GM21381 (cell line): ENCODE measurements at regions not wholly inside any gene's neighbourhood (a gene's known extent, or its start where the extent isn't known, plus 50 kb on each side); places are given as distances from the start of the nearest gene placed in this dataset.

Experiments used
- ATAC-seq: cut with Tn5 transposase; IDR thresholded peaks from one replicate; pipeline ENCODE4 v1.9.1; 2021; ENCODE audit warnings: mild to moderate bottlenecking, moderate library complexity; ENCODE audit not compliant: unreplicated experiment

- no peak for ATAC-seq
These were observed 367.9 kb downstream of the FAM133A start for GRCh38 chrX:94041881-94042280.

- no peak for ATAC-seq
These were observed 371.7 kb downstream of the FAM133A start for GRCh38 chrX:94045724-94046123.

GRCh38 chrX:94051926-94052325 lies 377.9 kb downstream of the FAM133A start:
- ATAC-seq = no peak

- ATAC-seq = no peak
These were observed 379.6 kb downstream of the FAM133A start for GRCh38 chrX:94053575-94053974.

GRCh38 chrX:94057385-94057784 lies 383.4 kb downstream of the FAM133A start:
- no peak for ATAC-seq

- ATAC-seq = no peak
These were observed 384.8 kb downstream of the FAM133A start for GRCh38 chrX:94058728-94059382.

- no peak for ATAC-seq
These were observed 391.1 kb downstream of the FAM133A start for GRCh38 chrX:94065091-94065490.

- no peak for ATAC-seq
These were observed 415.1 kb downstream of the FAM133A start for GRCh38 chrX:94089149-94089548.

GRCh38 chrX:94097868-94098267 lies 423.9 kb downstream of the FAM133A start:
- no peak for ATAC-seq

GRCh38 chrX:94107981-94108380 lies 434.0 kb downstream of the FAM133A start:
- no peak for ATAC-seq

- ATAC-seq = no peak
These were observed 440.4 kb downstream of the FAM133A start for GRCh38 chrX:94114362-94114761.

- no peak for ATAC-seq
These were observed 447.8 kb downstream of the FAM133A start for GRCh38 chrX:94121799-94122198.

- ATAC-seq = no peak
These were observed 449.1 kb downstream of the FAM133A start for GRCh38 chrX:94123062-94123461.

GRCh38 chrX:94162971-94163370 lies 489.0 kb downstream of the FAM133A start:
- no peak for ATAC-seq

GRCh38 chrX:94178145-94178788 lies 504.3 kb downstream of the FAM133A start:
- ATAC-seq = no peak

- ATAC-seq = no peak
These were observed 530.5 kb downstream of the FAM133A start for GRCh38 chrX:94204524-94204923.

- no peak for ATAC-seq
These were observed 542.7 kb downstream of the FAM133A start for GRCh38 chrX:94216738-94217137.

GRCh38 chrX:94252211-94252610 lies 578.2 kb downstream of the FAM133A start:
- no peak for ATAC-seq

GRCh38 chrX:94256396-94256795 lies 582.4 kb downstream of the FAM133A start:
- no peak for ATAC-seq

GRCh38 chrX:94265323-94265722 lies 591.3 kb downstream of the FAM133A start:
- no peak for ATAC-seq

- ATAC-seq = no peak
These were observed 614.3 kb downstream of the FAM133A start for GRCh38 chrX:94288325-94288724.

GRCh38 chrX:94288972-94289371 lies 615.0 kb downstream of the FAM133A start:
- ATAC-seq = no peak

- ATAC-seq = no peak
These were observed 628.4 kb downstream of the FAM133A start for GRCh38 chrX:94302446-94302845.
